ENCODE measurements at regions not wholly inside any gene's neighbourhood (a gene's known extent, or its start where the extent isn't known, plus 50 kb on each side); places are given as distances from the start of the nearest gene placed in this dataset.

DNA sequence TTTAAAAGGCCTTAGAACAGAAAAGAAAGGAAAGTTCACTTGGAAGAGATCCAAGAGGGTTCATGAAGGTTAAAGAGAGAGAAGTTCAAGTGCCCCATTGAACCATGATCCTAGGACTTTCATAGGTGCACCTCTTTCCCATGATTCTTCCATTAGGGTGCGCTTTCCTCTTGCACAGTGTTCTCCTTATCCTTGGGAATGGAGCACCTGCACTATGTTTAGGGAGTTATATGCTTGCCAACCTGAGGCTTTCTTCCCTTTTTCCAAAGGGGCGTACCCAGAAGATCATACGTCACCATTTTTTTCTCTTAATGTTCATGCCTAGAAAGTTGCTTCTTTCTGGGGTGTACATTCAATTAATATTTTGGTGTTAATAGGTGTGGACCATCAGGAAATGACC, 908.0 kb upstream of the SORCS1 start:
- TF ChIP-seq, protein P1, sequence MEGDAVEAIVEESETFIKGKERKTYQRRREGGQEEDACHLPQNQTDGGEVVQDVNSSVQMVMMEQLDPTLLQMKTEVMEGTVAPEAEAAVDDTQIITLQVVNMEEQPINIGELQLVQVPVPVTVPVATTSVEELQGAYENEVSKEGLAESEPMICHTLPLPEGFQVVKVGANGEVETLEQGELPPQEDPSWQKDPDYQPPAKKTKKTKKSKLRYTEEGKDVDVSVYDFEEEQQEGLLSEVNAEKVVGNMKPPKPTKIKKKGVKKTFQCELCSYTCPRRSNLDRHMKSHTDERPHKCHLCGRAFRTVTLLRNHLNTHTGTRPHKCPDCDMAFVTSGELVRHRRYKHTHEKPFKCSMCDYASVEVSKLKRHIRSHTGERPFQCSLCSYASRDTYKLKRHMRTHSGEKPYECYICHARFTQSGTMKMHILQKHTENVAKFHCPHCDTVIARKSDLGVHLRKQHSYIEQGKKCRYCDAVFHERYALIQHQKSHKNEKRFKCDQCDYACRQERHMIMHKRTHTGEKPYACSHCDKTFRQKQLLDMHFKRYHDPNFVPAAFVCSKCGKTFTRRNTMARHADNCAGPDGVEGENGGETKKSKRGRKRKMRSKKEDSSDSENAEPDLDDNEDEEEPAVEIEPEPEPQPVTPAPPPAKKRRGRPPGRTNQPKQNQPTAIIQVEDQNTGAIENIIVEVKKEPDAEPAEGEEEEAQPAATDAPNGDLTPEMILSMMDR (IDR thresholded peaks at IDR 0.05), result no peak
- TF ChIP-seq, protein P2, sequence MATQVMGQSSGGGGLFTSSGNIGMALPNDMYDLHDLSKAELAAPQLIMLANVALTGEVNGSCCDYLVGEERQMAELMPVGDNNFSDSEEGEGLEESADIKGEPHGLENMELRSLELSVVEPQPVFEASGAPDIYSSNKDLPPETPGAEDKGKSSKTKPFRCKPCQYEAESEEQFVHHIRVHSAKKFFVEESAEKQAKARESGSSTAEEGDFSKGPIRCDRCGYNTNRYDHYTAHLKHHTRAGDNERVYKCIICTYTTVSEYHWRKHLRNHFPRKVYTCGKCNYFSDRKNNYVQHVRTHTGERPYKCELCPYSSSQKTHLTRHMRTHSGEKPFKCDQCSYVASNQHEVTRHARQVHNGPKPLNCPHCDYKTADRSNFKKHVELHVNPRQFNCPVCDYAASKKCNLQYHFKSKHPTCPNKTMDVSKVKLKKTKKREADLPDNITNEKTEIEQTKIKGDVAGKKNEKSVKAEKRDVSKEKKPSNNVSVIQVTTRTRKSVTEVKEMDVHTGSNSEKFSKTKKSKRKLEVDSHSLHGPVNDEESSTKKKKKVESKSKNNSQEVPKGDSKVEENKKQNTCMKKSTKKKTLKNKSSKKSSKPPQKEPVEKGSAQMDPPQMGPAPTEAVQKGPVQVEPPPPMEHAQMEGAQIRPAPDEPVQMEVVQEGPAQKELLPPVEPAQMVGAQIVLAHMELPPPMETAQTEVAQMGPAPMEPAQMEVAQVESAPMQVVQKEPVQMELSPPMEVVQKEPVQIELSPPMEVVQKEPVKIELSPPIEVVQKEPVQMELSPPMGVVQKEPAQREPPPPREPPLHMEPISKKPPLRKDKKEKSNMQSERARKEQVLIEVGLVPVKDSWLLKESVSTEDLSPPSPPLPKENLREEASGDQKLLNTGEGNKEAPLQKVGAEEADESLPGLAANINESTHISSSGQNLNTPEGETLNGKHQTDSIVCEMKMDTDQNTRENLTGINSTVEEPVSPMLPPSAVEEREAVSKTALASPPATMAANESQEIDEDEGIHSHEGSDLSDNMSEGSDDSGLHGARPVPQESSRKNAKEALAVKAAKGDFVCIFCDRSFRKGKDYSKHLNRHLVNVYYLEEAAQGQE (IDR thresholded peaks at IDR 0.05; ENCODE audit: insufficient read depth in 1 of 2, low read depth in 2 of 2, low read length in 1 of 2), result no peak

Measured in Panc1 (cell line).